GM12878 (cell line): ENCODE measurements at regions not wholly inside any gene's neighbourhood (a gene's known extent, or its start where the extent isn't known, plus 50 kb on each side); places are given as distances from the start of the nearest gene placed in this dataset.

Experiments
- ATAC-seq: fragments of 200-7000 bp; cut with Tn5 transposase; 3 replicates; pipeline ENCODE4 v1.9.1; 2020; ENCODE audit warnings: mild to moderate bottlenecking, moderate library complexity
- BruUV-seq: library from RNA; stranded (reverse); fragments of 400-500 nt; replicated peaks from 2 replicates; lab custom pipeline; 2021; lab: Mats Ljungman, UMichigan
- CTCF ChIA-PET: fragments of 300-600 bp; sonication (Branson Sonifier 250); formaldehyde crosslinking; extraction: SDS; loops from one replicate; lab custom pipeline; 2021; ENCODE audit warnings: inconsistent platforms; lab: Yijun Ruan, JAX
- POLR2A ChIA-PET: fragments of 350-600 bp; formaldehyde crosslinking; extraction: SDS; loops from one replicate; lab custom pipeline; 2021; ENCODE audit warnings: inconsistent platforms; lab: Charles Lee
- RAD21 ChIA-PET: fragments of 300-600 bp; sonication (Branson Sonifier 250); formaldehyde crosslinking; loops from one replicate; lab custom pipeline; 2023; ENCODE audit warnings: antibody characterized with exemption; ENCODE audit not compliant: unreplicated experiment; lab: Charles Lee
- SMC1A ChIA-PET: fragments of 300-600 bp; sonication (Branson Sonifier 250); formaldehyde crosslinking; loops from one replicate; lab custom pipeline; 2023; ENCODE audit not compliant: unreplicated experiment, uncharacterized antibody; lab: Charles Lee
- DNase-seq: peaks from one replicate; pipeline ENCODE4 v3.0.0-alpha.2; 2011; ENCODE audit warnings: low read depth, low spot score
- FAIRE-seq: peaks from 3 replicates; lab custom pipeline; 2011; peaks lifted over from hg19 to GRCh38; lab: Jason Lieb, UNC
- H2AFZ ChIP-seq: 2 replicates; pipeline ENCODE4 v1.6.0; 2011; ENCODE audit warnings: low read depth, low read length, control low read depth; ENCODE audit not compliant: control insufficient read depth
- H3K27ac ChIP-seq: 2 replicates; pipeline ENCODE4 v1.5.1; 2011; ENCODE audit warnings: control low read depth; ENCODE audit not compliant: control insufficient read depth, insufficient read depth
- H3K27me3 ChIP-seq, 2 experiments: replicated peaks in 1 of 2; 2 replicates each; pipeline versions ENCODE4 v1.6.0 to v1.6.1; 2011; ENCODE audit warnings: low read length in 1 of 2; ENCODE audit not compliant: control insufficient read depth in 2 of 2, insufficient read depth in 2 of 2
- H3K36me3 ChIP-seq, 2 experiments: 2 replicates each; pipeline ENCODE4 v1.5.1; 2011; ENCODE audit warnings: low read length in 1 of 2; ENCODE audit not compliant: control insufficient read depth in 2 of 2, insufficient read depth in 2 of 2
- H3K4me1 ChIP-seq: 2 replicates; pipeline ENCODE4 v1.6.1; 2011; ENCODE audit warnings: mild to moderate bottlenecking, low read length, moderate library complexity, mixed read lengths; ENCODE audit not compliant: control insufficient read depth, insufficient read depth
- H3K4me2 ChIP-seq: 2 replicates; pipeline ENCODE4 v1.6.0; 2011; ENCODE audit warnings: control low read depth; ENCODE audit not compliant: control insufficient read depth, insufficient read depth
- H3K4me3 ChIP-seq: fragments of 200-600 bp; sonication (generic); 2 replicates; pipeline ENCODE4 v1.5.1; 2016
- H3K79me2 ChIP-seq: 2 replicates; pipeline ENCODE4 v1.6.0; 2011; ENCODE audit warnings: low read length; ENCODE audit not compliant: control insufficient read depth, insufficient read depth
- H3K9ac ChIP-seq: 2 replicates; pipeline ENCODE4 v1.8.0; 2011; ENCODE audit warnings: low read length, control low read depth, mixed read lengths; ENCODE audit not compliant: control insufficient read depth, insufficient read depth
- H3K9me3 ChIP-seq: replicated peaks from 3 replicates; pipeline ENCODE4 v1.5.1; 2011; ENCODE audit warnings: mild to moderate bottlenecking, low read length; ENCODE audit not compliant: control insufficient read depth, insufficient read depth
- H4K20me1 ChIP-seq: 2 replicates; pipeline ENCODE4 v1.6.0; 2011; ENCODE audit not compliant: control insufficient read depth, insufficient read depth
- ATF3 ChIP-seq: IDR thresholded peaks from 2 replicates; pipeline ENCODE4 v1.6.1; 2011; ENCODE audit warnings: low read depth, mild to moderate bottlenecking, low read length, moderate library complexity, borderline replicate concordance; ENCODE audit errors: extremely low read depth
- BACH1 ChIP-seq: fragments of 450-650 bp; IDR thresholded peaks from 2 replicates; pipeline ENCODE4 v1.6.1; 2017; ENCODE audit warnings: mild to moderate bottlenecking, borderline replicate concordance
- CHD1 ChIP-seq: IDR thresholded peaks from 2 replicates; pipeline ENCODE4 v1.6.1; 2012; ENCODE audit warnings: low read depth, low read length, improper control_type of control experiment
- CHD4 ChIP-seq: fragments of 200-600 bp; sonication (generic); IDR thresholded peaks from 2 replicates; pipeline ENCODE4 v1.6.1; 2016; ENCODE audit warnings: mild to moderate bottlenecking
- CREM ChIP-seq: IDR thresholded peaks from 2 replicates; pipeline ENCODE4 v1.6.1; 2014; ENCODE audit warnings: antibody characterized with exemption, low read depth
- ETV6 ChIP-seq, 2 experiments: fragments of 450-650 bp in 1 of 2; IDR thresholded peaks in 1 of 2; conservative IDR thresholded peaks in 1 of 2; 2 replicates each; pipeline ENCODE4 v1.6.1; 2014; ENCODE audit warnings: antibody characterized with exemption in 1 of 2, borderline replicate concordance in 1 of 2, low read depth in 1 of 2, mild to moderate bottlenecking in 1 of 2, moderate library complexity in 1 of 2
- EZH2 ChIP-seq: IDR thresholded peaks from 2 replicates; pipeline ENCODE4 v1.6.1; 2012; ENCODE audit warnings: low read depth, mild to moderate bottlenecking, control low read depth, inconsistent platforms, low read length, borderline replicate concordance; ENCODE audit not compliant: control insufficient read depth
- FOXK2 ChIP-seq: fragments of 450-650 bp; IDR thresholded peaks from 2 replicates; pipeline ENCODE4 v1.6.1; 2017; ENCODE audit warnings: mild to moderate bottlenecking, moderate library complexity
- HDAC6 ChIP-seq: fragments of 200-600 bp; sonication (generic); IDR thresholded peaks from one replicate; pipeline ENCODE4 v1.8.0; 2017; ENCODE audit warnings: antibody characterized with exemption; ENCODE audit not compliant: unreplicated experiment
- MAX ChIP-seq: IDR thresholded peaks from 2 replicates; pipeline ENCODE4 v1.6.1; 2012; ENCODE audit warnings: low read depth, low read length, improper control_type of control experiment
- NFYB ChIP-seq: IDR thresholded peaks from 2 replicates; pipeline ENCODE4 v1.6.1; 2011; ENCODE audit warnings: low read depth, mild to moderate bottlenecking, low read length, improper control_type of control experiment, moderate library complexity; ENCODE audit not compliant: insufficient read depth
- POLR2A ChIP-seq: IDR thresholded peaks from 2 replicates; pipeline ENCODE4 v1.6.1; 2011; ENCODE audit warnings: low read depth, mild to moderate bottlenecking, low read length
- RELA ChIP-seq: fragments of 450-650 bp; IDR thresholded peaks from 2 replicates; pipeline ENCODE4 v1.8.0; 2014; ENCODE audit warnings: borderline replicate concordance; ENCODE audit not compliant: partially characterized antibody
- RUNX3 ChIP-seq: IDR thresholded peaks from 2 replicates; pipeline ENCODE4 v1.6.1; 2012; ENCODE audit warnings: low read length, inconsistent platforms
- SPI1 ChIP-seq: IDR thresholded peaks from 2 replicates; pipeline ENCODE4 v1.6.1; 2011; ENCODE audit warnings: low read depth, mild to moderate bottlenecking, low read length, moderate library complexity, borderline replicate concordance; ENCODE audit not compliant: insufficient read depth
- SREBF2 ChIP-seq: IDR thresholded peaks from 2 replicates; pipeline ENCODE4 v1.6.1; 2012; ENCODE audit warnings: mild to moderate bottlenecking, low read length
- SUZ12 ChIP-seq: fragments of 200-600 bp; sonication (generic); IDR thresholded peaks from one replicate; pipeline ENCODE4 v1.6.1; 2018; ENCODE audit warnings: antibody characterized with exemption, mild to moderate bottlenecking; ENCODE audit not compliant: unreplicated experiment
- TAF1 ChIP-seq: IDR thresholded peaks from 2 replicates; pipeline ENCODE4 v1.6.1; 2011; ENCODE audit warnings: mild to moderate bottlenecking, low read depth, low read length, borderline replicate concordance
- TBL1XR1 ChIP-seq: IDR thresholded peaks from 2 replicates; pipeline ENCODE4 v1.6.1; 2012; ENCODE audit warnings: low read depth, low read length, improper control_type of control experiment
- TCF7 ChIP-seq: IDR thresholded peaks from 2 replicates; pipeline ENCODE4 v1.6.1; 2014; ENCODE audit warnings: antibody characterized with exemption, borderline replicate concordance
- ZNF207 ChIP-seq: fragments of 450-650 bp; IDR thresholded peaks from 2 replicates; pipeline ENCODE4 v1.6.1; 2014; ENCODE audit warnings: antibody characterized with exemption, mild to moderate bottlenecking, borderline replicate concordance
- ZNF274 ChIP-seq: IDR thresholded peaks from one replicate; pipeline ENCODE4 v1.8.0; 2011; ENCODE audit not compliant: insufficient read length, insufficient read depth
- ZNF622 ChIP-seq: fragments of 450-650 bp; IDR thresholded peaks from 2 replicates; pipeline ENCODE4 v1.6.1; 2017; ENCODE audit warnings: mild to moderate bottlenecking, inconsistent platforms
- ZSCAN29 ChIP-seq: fragments of 450-650 bp; IDR thresholded peaks from 2 replicates; pipeline ENCODE4 v1.6.1; 2017; ENCODE audit warnings: mild to moderate bottlenecking, moderate library complexity
- ZZZ3 ChIP-seq: IDR thresholded peaks from 2 replicates; pipeline ENCODE4 v1.6.1; 2011; ENCODE audit warnings: low read depth; ENCODE audit not compliant: control insufficient read depth, insufficient read length
- WGBS: methylation state at CpG from one replicate; pipeline ENCODE4 v1.1.6; 2016; ENCODE audit warnings: low lambda C conversion rate; ENCODE audit not compliant: insufficient replicate concordance, insufficient coverage; ENCODE audit errors: missing lambda C conversion rate; 5-methylcytosine and 5-hydroxymethylcytosine counted together
- in situ Hi-C: fragments of 300-500 bp; cut with MboI; formaldehyde crosslinking; loops from 9 replicates; pipeline ENCODE4 v1.14.3; 2018; ENCODE audit warnings: mixed read lengths
- intact Hi-C: fragments of 100-400 bp; cut with micrococcal nuclease; formaldehyde crosslinking; loops from one replicate; pipeline ENCODE4 v1.14.2; 2022; ENCODE audit not compliant: unreplicated experiment

GRCh38 chr13:111528513-111528912 lies 208.1 kb downstream of the TEX29 start (continued):
- TF ChIP-seq MAX (no peak), TAF1 (no peak), SPI1 (no peak), ZZZ3 (no peak), BACH1 (no peak), HDAC6 (no peak), TCF7 (no peak), CREM (no peak), SUZ12 (no peak)

- no peaks in the 10 kb centered on the region for H3K36me3 ChIP-seq
- no peak overlapping the region for H3K4me2 ChIP-seq
- POLR2A ChIA-PET, result no interaction called here
- H3K27me3 ChIP-seq, result no peaks in the 10 kb centered on the region
- BruUV-seq, result no TSS peak
- RAD21 ChIA-PET, result no interaction called here
- SMC1A ChIA-PET, result no interaction called here
- DNase-seq (no peak), FAIRE-seq (no peak), ATAC-seq (no peak)
- 45% methylated on average over 17 of the region's 17 CpGs for WGBS
- no peak for TF ChIP-seq CHD4
- no peak for TF ChIP-seq TBL1XR1
- no peak for TF ChIP-seq ATF3
- no peak for TF ChIP-seq RELA
- TF ChIP-seq ETV6 (conservative IDR thresholded peaks at IDR 0.05 in 1 of 2, IDR thresholded peaks at IDR 0.05 in 1 of 2; ENCODE audit: borderline replicate concordance in 1 of 2, low read depth in 1 of 2), result no peak
- no peak for TF ChIP-seq FOXK2
- no peak for TF ChIP-seq CREM
- no peak for TF ChIP-seq ZNF274
- TF ChIP-seq NFYB, result no peak
- TF ChIP-seq RUNX3, result no peak
- TF ChIP-seq SREBF2, result no peak
- no peak for TF ChIP-seq ZSCAN29
- TF ChIP-seq EZH2, result no peak
- TF ChIP-seq CHD1, result no peak
- TF ChIP-seq ZNF622, result no peak
- TF ChIP-seq ZNF207, result no peak
- no peak for TF ChIP-seq POLR2A
- H3K4me3 ChIP-seq, result no peak overlapping the region
- no peaks in the 10 kb centered on the region for H3K4me1 ChIP-seq
- CTCF ChIA-PET, result interaction anchor here (0.6 kb wide), 1 partner anchor 850 kb away, joined by 3 read pairs; no protein-coding TSS in a partner anchor
- intact Hi-C loops (no loop called here), in situ Hi-C loops (no loop called here)
- no peaks in the 10 kb centered on the region for H4K20me1 ChIP-seq
- no peaks in the 10 kb centered on the region for H3K79me2 ChIP-seq
- H2AFZ ChIP-seq, result no peak overlapping the region
- H3K27ac ChIP-seq, result no peak overlapping the region
- no peaks in the 10 kb centered on the region for H3K9me3 ChIP-seq
- no peak overlapping the region for H3K9ac ChIP-seq
Observed at GRCh38 chr13:111530137-111530870, 209.9 kb downstream of the TEX29 start.
